ENCODE measurements at regions not wholly inside any gene's neighbourhood (a gene's known extent, or its start where the extent isn't known, plus 50 kb on each side); places are given as distances from the start of the nearest gene placed in this dataset.

DNA sequence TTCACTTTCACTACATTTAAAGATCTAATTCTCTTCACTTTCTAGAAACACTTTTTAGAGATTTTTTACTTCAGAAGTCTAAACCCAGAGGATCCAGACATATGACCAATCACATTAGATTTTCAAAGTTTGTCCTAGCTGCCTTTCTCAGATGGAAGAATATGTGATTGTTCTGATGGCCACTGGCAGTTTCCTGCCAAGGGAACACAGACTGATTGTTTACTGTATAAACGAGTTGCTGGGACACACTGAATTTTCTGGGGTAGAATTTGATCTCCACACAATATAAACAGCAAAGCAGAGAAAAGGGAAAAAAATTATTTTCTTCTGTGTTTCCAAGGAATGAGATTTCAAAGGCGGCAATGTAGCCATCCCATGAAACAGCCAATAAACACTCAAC lies 480.0 kb downstream of the TOX3 start:
- FAIRE-seq (no peak), ATAC-seq (no peak), DNase-seq (ENCODE audit: low spot score) (no peak)
- Histone ChIP-seq H3K36me3 (replicated peaks in 1 of 2; ENCODE audit: control insufficient read depth in 1 of 2, insufficient read depth in 2 of 2, low read length in 2 of 2) (no peaks in the 10 kb centered on the region), H4K20me1 (ENCODE audit: insufficient read depth, low read length) (no peaks in the 10 kb centered on the region), H3K27ac (ENCODE audit: extremely low read length, insufficient read depth, low read length) (no peak overlapping the region), H2AFZ (ENCODE audit: low read length) (no peak overlapping the region), H3K9me3 (ENCODE audit: low read length) (no peaks in the 10 kb centered on the region), H3K4me2 (ENCODE audit: low read depth, low read length) (no peak overlapping the region), H3K27me3 (ENCODE audit: control insufficient read depth in 1 of 2, insufficient read depth in 2 of 2, low read length in 2 of 2) (no peaks in the 10 kb centered on the region), H3K79me2 (ENCODE audit: insufficient read depth, low read length) (no peaks in the 10 kb centered on the region), H3K4me1 (ENCODE audit: insufficient read depth, low read length) (no peaks in the 10 kb centered on the region), H3K9ac (ENCODE audit: insufficient read depth, low read depth, low read length) (no peak overlapping the region), H3K4me3 (replicated peaks in 1 of 3; ENCODE audit: insufficient read depth in 1 of 3, low read depth in 2 of 3, low read length in 3 of 3) (no peak overlapping the region)
- TF ChIP-seq PHF5A (CRISPR knock-in tag; IDR thresholded peaks at IDR 0.05; ENCODE audit: low read depth, unreplicated experiment) = no peak
- no peak for TF ChIP-seq ZNF567 (CRISPR knock-in tag; IDR thresholded peaks at IDR 0.05; ENCODE audit: borderline replicate concordance)
- TF ChIP-seq NR3C1 (CRISPR knock-in tag; IDR thresholded peaks at IDR 0.05) = no peak
- in situ Hi-C loops (cut with HindIII; ENCODE audit: extremely low pct_ligation_motif_present, low pct_unique_long_range_greater_than_20kb) (loop anchor here (5.0 kb wide), 2 partner anchors 840 to 955 kb away; no protein-coding TSS in a partner anchor), intact Hi-C loops (cut with micrococcal nuclease; ENCODE audit: unreplicated experiment) (no loop called here)
- no TSS peak for BruUV-seq (replicated peaks)
- WGBS (ENCODE audit: low lambda C conversion rate) = 2% methylated on average over 2 of the region's 2 CpGs
- CTCF ChIA-PET (ENCODE audit: low intra/inter-chr PET ratio, low total read pairs) = interaction anchor here (5.1 to 5.7 kb wide), 2 partner anchors 845 to 956 kb away, joined by 32 to 53 read pairs; no protein-coding TSS in a partner anchor
- POLR2A ChIA-PET = no interaction called here

DNA sequence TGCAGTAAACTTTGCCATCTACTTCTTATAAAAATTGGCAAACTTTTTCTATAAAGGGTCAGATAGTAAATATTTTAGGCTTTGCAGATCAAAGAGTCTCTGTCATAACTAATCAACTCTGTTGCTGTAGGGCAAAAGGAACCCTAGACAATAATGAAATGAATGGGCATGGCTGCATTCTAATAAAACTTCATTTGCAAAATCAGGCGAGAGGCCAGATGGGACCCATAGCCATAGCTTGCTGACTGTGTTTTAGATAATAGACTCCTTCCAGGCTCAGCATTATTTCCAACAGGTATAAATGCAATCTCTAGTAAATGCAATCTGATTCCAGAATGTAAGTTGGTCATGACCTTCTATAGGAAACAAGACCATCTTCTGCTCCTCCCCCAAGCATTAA lies 490.7 kb downstream of the TOX3 start:
- no peaks in the 10 kb centered on the region for H3K27me3 ChIP-seq (ENCODE audit: control insufficient read depth in 1 of 2, insufficient read depth in 2 of 2, low read length in 2 of 2)
- no peaks in the 10 kb centered on the region for H3K36me3 ChIP-seq (replicated peaks in 1 of 2; ENCODE audit: control insufficient read depth in 1 of 2, insufficient read depth in 2 of 2, low read length in 2 of 2)
- no peak overlapping the region for H2AFZ ChIP-seq (ENCODE audit: low read length)
- intact Hi-C loops (cut with micrococcal nuclease; ENCODE audit: unreplicated experiment) = no loop called here
- H3K9ac ChIP-seq (ENCODE audit: insufficient read depth, low read depth, low read length) = no peak overlapping the region
- DNase-seq (ENCODE audit: low spot score) (no peak), ATAC-seq (no peak), FAIRE-seq (no peak)
- CTCF ChIA-PET (ENCODE audit: low intra/inter-chr PET ratio, low total read pairs) = no interaction called here
- peaks cover 19% of the 10 kb centered on the region for H3K4me1 ChIP-seq (ENCODE audit: insufficient read depth, low read length)
- no peaks in the 10 kb centered on the region for H3K9me3 ChIP-seq (ENCODE audit: low read length)
- no TSS peak for BruUV-seq (replicated peaks)
- H3K79me2 ChIP-seq (ENCODE audit: insufficient read depth, low read length) = no peaks in the 10 kb centered on the region
- no peak overlapping the region for H3K27ac ChIP-seq (ENCODE audit: extremely low read length, insufficient read depth, low read length)
- no peak overlapping the region for H3K4me3 ChIP-seq (replicated peaks in 1 of 3; ENCODE audit: insufficient read depth in 1 of 3, low read depth in 2 of 3, low read length in 3 of 3)
- in situ Hi-C loops (cut with HindIII; ENCODE audit: extremely low pct_ligation_motif_present, low pct_unique_long_range_greater_than_20kb) = no loop called here
- TF ChIP-seq SAFB2 (CRISPR knock-in tag; IDR thresholded peaks at IDR 0.05; ENCODE audit: borderline replicate concordance, low read depth) (no peak), ZNF83 (CRISPR knock-in tag; IDR thresholded peaks at IDR 0.05; ENCODE audit: borderline replicate concordance) (no peak)
- H3K4me2 ChIP-seq (ENCODE audit: low read depth, low read length) = no peak overlapping the region
- POLR2A ChIA-PET = no interaction called here
- 18% methylated on average over 1 of the region's 1 CpG for WGBS (ENCODE audit: low lambda C conversion rate)
- no peaks in the 10 kb centered on the region for H4K20me1 ChIP-seq (ENCODE audit: insufficient read depth, low read length)
